ENCODE measurements at regions not wholly inside any gene's neighbourhood (a gene's known extent, or its start where the extent isn't known, plus 50 kb on each side); places are given as distances from the start of the nearest gene placed in this dataset.

GRCh38 chr18:76633588-76634269 lies 138.7 kb upstream of the ZNF516 start:
- TF ChIP-seq SUZ12 (IDR thresholded peaks at IDR 0.05; ENCODE audit: extremely low read depth, insufficient read depth, insufficient read length) (no peak), YY1 (IDR thresholded peaks at IDR 0.05; ENCODE audit: insufficient read depth, insufficient read length) (no peak), ZNF274 (IDR thresholded peaks at IDR 0.05; ENCODE audit: low read depth, low read length) (no peak)
